IPS-20b (cell line): ENCODE measurements at regions not wholly inside any gene's neighbourhood (a gene's known extent, or its start where the extent isn't known, plus 50 kb on each side); places are given as distances from the start of the nearest gene placed in this dataset.

ENCODE experiments used
- H3K27ac ChIP-seq: one replicate; pipeline ENCODE4 v1.5.1; 2013; ENCODE audit warnings: low read length
- H3K27me3 ChIP-seq: 2 replicates; pipeline ENCODE4 v1.6.1; 2013; ENCODE audit warnings: mild to moderate bottlenecking, low read length, inconsistent platforms; ENCODE audit not compliant: insufficient read depth
- H3K36me3 ChIP-seq: 2 replicates; pipeline ENCODE4 v1.6.1; 2013; ENCODE audit warnings: low read depth, mild to moderate bottlenecking, inconsistent platforms, low read length, moderate library complexity; ENCODE audit not compliant: insufficient read depth
- H3K4me1 ChIP-seq: 2 replicates; pipeline ENCODE4 v1.6.1; 2013; ENCODE audit warnings: mild to moderate bottlenecking, control low read depth, inconsistent platforms, low read length, moderate library complexity; ENCODE audit not compliant: insufficient read depth
- H3K4me3 ChIP-seq: 2 replicates; pipeline ENCODE4 v1.5.1; 2013; ENCODE audit warnings: mild to moderate bottlenecking, low read length, inconsistent platforms
- H3K9ac ChIP-seq: 2 replicates; pipeline ENCODE4 v1.6.1; 2013; ENCODE audit warnings: low read depth, mild to moderate bottlenecking, inconsistent platforms, low read length, moderate library complexity
- H3K9me3 ChIP-seq: 2 replicates; pipeline ENCODE4 v1.6.1; 2013; ENCODE audit warnings: mild to moderate bottlenecking, low read depth, low read length, inconsistent platforms; ENCODE audit not compliant: insufficient read depth

DNA sequence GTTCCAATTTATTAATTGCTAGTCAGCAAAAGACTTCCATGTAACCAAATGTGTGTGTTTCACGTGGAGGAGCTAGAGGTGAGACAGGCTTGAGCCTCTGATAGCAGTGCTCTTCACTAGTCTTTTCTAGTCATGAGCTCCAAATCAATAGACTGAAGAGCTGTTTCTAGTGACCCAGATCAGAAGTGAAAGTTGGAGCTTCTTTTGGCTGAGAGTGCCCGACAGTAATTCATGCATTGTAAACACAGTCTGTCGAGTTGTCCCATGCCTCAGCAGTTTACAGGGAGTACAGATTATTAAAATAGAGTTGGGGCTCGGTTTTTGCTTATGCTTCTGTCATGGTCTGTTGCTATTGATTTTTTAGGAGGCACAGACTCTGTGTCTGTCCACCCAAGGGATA lies 793.1 kb downstream of the DTWD2 start:
- no peaks in the 10 kb centered on the region for H3K9me3 ChIP-seq
- H3K27me3 ChIP-seq = no peaks in the 10 kb centered on the region
- no peak overlapping the region for H3K27ac ChIP-seq
- H3K9ac ChIP-seq = no peak overlapping the region
- H3K36me3 ChIP-seq = no peaks in the 10 kb centered on the region
- no peak overlapping the region for H3K4me3 ChIP-seq
- H3K4me1 ChIP-seq = peaks cover 21% of the 10 kb centered on the region

DNA sequence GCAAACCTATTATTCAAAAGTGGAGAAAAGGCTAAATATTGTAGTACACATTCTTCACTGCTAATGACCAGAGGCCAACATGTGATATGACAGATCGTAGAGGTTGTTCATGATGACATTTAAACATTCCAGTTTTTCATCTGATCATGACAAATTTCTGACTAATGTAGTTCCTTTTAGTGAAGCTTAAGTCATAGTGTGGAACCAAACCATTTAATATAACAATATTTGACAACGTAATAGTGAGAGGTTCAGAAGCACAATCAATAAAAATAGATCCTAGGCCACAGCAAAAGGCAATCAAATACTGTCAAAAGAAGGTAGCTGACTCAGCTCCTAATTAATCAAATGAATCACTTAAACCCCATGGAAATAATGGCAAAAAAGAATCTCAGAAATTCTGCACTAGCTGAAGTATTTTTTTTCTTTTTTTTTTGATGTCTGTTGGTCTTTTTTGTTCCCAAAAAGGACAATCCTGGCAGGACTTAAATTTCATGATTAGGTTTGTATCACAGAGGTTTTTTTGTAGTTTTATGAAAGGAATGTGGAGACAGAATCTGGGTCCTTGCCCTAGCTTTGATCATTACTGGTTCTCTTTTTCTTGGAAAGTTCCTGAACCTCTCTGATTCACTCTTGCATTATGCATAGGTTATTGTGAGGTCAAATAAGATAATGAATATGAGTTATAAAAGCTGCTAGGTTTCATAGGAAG lies 795.0 kb downstream of the DTWD2 start:
- Histone ChIP-seq H3K4me1 (peaks cover 10% of the 10 kb centered on the region), H3K27ac (no peak overlapping the region), H3K4me3 (no peak overlapping the region), H3K27me3 (no peaks in the 10 kb centered on the region), H3K36me3 (no peaks in the 10 kb centered on the region), H3K9me3 (no peaks in the 10 kb centered on the region), H3K9ac (no peak overlapping the region)

DNA sequence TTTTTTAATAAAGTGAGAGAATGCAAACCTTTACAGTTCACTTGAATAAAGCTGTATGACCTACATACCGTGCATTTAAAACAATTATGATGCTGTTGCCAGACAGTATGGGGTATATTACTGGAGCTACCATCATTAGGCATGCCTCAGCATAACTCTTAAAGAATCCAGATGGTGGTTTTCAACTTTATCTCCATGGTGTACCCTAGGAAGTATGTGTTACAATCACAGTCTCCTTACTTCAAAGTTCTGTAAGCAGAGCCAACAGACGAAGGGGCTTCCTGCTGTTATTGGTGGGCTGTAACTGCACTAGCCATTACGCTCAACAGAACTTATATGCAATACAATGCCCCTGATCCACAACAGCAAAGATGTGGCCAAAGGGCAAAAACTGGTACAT lies 803.3 kb downstream of the DTWD2 start:
- no peak overlapping the region for H3K9ac ChIP-seq
- H3K27ac ChIP-seq = no peak overlapping the region
- peaks cover 5% of the 10 kb centered on the region; the same call in 1 of the 2 replicates for H3K4me1 ChIP-seq
- H3K9me3 ChIP-seq = no peaks in the 10 kb centered on the region
- H3K27me3 ChIP-seq = no peaks in the 10 kb centered on the region
- H3K36me3 ChIP-seq = no peaks in the 10 kb centered on the region
- no peak overlapping the region for H3K4me3 ChIP-seq

DNA sequence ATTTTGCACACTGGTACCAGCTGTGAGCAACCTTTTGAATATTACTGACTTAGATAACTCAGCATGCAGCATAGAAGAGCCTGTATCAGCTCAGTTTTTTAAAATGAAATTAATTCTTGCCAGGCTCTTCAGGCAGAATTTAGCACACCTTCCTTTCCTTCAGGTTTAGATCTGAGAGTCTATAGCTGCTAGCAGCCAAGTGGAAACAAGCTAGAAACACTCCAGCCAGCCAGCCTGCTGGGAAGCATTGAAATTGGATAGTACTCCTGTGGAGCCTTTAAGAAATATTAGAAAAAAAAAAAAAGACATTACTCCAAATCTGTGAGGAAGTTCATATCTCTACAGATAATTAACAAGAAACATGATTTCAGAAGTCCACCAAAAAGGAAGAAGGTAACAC lies 812.2 kb downstream of the DTWD2 start:
- no peak overlapping the region for H3K27ac ChIP-seq

DNA sequence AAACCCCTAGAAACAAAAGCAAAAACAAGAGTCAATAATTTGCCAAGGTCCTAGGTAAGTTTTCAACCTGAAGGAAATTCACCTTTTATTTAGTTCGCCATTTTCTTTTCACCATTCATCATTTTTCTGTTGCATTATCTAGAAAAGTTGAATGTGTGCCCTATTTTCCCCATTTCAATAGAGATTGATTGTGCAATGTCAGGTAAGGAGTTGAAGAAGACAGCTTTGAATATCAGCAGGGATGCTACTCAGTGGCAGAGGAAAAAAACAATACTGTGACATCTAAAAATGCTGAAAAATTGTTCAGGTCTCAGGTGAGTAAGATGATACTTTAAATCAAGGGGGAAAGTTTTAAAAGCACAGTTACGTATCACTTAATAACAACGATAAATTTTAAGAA lies 813.7 kb downstream of the DTWD2 start:
- Histone ChIP-seq H3K4me1 (peaks cover 4% of the 10 kb centered on the region; the same call in 1 of the 2 replicates), H3K9me3 (no peaks in the 10 kb centered on the region), H3K27ac (no peak overlapping the region), H3K9ac (no peak overlapping the region), H3K36me3 (no peaks in the 10 kb centered on the region), H3K27me3 (no peaks in the 10 kb centered on the region), H3K4me3 (no peak overlapping the region)

More for the DNA sequence above, 812.2 kb downstream of the DTWD2 start:
- Histone ChIP-seq H3K36me3 (no peaks in the 10 kb centered on the region), H3K9me3 (no peaks in the 10 kb centered on the region), H3K4me1 (peaks cover 4% of the 10 kb centered on the region; the same call in 1 of the 2 replicates), H3K4me3 (no peak overlapping the region), H3K9ac (no peak overlapping the region), H3K27me3 (no peaks in the 10 kb centered on the region)

DNA sequence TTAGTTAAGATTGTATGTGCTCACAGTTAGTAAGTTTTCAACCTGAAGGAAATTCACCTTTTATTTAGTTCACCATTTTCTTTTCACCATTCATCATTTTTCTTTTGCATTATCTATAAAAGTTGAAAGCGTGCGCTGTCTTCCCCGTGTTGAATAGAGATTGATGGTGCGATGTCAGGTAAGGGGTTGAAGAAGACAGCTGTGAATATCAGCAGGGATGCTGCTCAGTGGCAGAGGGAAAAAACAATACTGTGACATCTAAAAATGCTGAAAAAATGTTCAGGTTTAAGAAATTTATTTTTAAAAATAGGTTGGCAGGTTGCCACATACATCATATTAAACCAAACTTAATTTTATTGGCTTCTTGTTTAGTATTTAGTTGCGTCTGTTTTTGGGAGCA lies 815.0 kb downstream of the DTWD2 start:
- Histone ChIP-seq H3K9ac (no peak overlapping the region), H3K27me3 (no peaks in the 10 kb centered on the region), H3K4me1 (peaks cover 4% of the 10 kb centered on the region; the same call in 1 of the 2 replicates), H3K36me3 (no peaks in the 10 kb centered on the region), H3K9me3 (no peaks in the 10 kb centered on the region), H3K27ac (no peak overlapping the region), H3K4me3 (no peak overlapping the region)

DNA sequence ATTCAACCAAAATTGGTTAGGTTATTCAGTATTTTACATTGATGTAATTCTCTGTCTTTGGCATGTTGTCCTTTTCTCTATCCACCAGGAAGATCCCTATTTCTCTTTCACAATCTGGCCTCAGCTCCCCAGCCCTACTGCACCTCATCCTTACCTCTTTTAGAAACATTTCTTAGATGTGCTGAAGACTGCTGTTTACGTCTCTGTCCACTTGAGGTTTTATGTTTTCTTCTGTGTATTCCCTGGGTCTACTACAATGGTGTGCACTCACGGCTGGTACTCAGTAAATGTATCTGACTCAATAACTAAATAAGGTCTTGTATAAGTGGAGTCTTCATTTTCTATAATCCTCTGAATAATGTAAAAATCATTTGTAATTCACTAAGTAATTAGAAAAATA lies 822.7 kb downstream of the DTWD2 start:
- H3K9me3 ChIP-seq = no peaks in the 10 kb centered on the region
- H3K27me3 ChIP-seq = no peaks in the 10 kb centered on the region
- H3K4me3 ChIP-seq = no peak overlapping the region
- no peaks in the 10 kb centered on the region; the same call in 1 of the 2 replicates for H3K4me1 ChIP-seq
- H3K27ac ChIP-seq = no peak overlapping the region
- no peaks in the 10 kb centered on the region for H3K36me3 ChIP-seq
- no peak overlapping the region for H3K9ac ChIP-seq

DNA sequence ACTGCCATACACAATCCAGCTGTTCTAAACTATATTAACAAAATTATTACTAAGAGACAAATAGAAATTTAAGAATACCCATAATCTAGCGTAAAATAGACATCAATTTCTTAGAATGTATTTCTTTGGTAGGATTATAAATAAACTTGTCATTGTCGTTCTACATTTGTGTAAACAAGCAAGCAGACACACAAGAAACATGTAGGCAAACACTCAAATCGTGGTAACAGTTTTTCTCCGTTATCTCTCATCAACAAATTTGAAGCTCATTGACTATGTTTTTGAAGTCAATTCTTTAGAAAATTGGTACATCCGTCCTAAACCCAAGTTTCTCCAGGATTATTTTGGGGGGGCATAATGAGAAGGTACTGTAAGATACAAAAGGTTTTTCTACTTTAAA lies 832.2 kb downstream of the DTWD2 start:
- Histone ChIP-seq H3K27me3 (no peaks in the 10 kb centered on the region), H3K9me3 (no peaks in the 10 kb centered on the region), H3K27ac (no peak overlapping the region), H3K36me3 (no peaks in the 10 kb centered on the region), H3K9ac (no peak overlapping the region), H3K4me1 (no peaks in the 10 kb centered on the region), H3K4me3 (no peak overlapping the region)

DNA sequence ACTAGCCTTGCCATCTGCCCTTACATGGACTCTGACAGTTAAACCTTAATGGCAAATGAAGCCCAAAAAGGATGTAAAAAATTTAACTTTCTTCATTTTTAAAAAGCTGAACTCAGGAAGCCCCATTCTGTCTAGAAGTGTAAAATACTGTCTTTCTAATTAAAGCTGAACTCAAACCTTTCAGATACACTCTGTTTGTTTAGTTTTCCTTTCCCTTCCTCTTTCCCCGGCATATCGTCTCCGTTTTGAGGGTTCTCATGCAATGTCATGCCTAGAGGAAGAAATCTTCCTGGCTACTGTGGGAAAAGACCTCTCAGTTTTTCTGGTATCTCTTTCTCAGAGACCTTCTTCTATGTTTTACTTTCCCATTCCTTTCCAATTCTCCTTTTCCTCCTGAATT lies 841.5 kb downstream of the DTWD2 start:
- no peak overlapping the region for H3K4me3 ChIP-seq
- no peak overlapping the region for H3K27ac ChIP-seq
- no peaks in the 10 kb centered on the region for H3K9me3 ChIP-seq
- no peaks in the 10 kb centered on the region for H3K27me3 ChIP-seq
- no peaks in the 10 kb centered on the region for H3K36me3 ChIP-seq
- H3K4me1 ChIP-seq = no peaks in the 10 kb centered on the region
- H3K9ac ChIP-seq = no peak overlapping the region

DNA sequence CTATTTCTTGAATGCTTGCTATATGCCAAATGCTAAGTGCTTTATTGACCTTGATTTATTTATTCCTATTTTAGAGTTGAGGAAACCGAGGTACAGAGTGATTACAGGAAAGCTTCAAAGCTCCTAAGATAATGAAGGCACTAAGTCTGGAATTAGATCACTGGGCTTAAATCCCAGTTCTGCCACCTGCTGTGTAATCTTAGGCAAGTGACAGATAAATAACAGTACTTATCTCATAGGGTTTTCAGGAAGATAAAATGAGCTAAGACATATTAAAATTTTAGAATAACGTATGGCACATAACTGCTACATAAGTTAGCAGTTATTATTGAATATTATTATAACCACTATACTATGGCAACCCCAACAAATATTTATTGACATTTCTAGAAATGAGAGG lies 843.8 kb downstream of the DTWD2 start:
- no peaks in the 10 kb centered on the region for H3K4me1 ChIP-seq
- no peaks in the 10 kb centered on the region for H3K9me3 ChIP-seq
- no peak overlapping the region for H3K9ac ChIP-seq
- no peaks in the 10 kb centered on the region for H3K36me3 ChIP-seq
- H3K4me3 ChIP-seq = no peak overlapping the region
- no peak overlapping the region for H3K27ac ChIP-seq
- no peaks in the 10 kb centered on the region for H3K27me3 ChIP-seq

DNA sequence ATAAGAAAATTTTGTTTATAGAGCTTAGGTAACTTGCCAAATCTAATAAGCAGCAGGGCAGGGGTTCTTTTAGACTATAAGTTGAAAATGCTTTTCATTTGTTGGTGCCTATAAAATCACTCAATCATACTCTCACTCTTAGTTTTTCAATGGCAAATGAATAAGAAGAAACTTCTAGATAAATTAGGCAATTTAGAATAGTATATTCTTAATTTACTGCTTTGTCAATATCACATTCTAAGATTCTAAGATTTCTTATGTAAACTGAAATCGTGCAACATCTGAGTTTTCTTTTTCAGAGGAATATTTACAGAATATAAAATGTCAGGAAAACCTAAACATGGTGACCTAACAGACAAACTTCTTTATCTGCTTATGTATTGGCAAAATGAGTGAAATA lies 849.0 kb downstream of the DTWD2 start:
- H3K27me3 ChIP-seq = no peaks in the 10 kb centered on the region

DNA sequence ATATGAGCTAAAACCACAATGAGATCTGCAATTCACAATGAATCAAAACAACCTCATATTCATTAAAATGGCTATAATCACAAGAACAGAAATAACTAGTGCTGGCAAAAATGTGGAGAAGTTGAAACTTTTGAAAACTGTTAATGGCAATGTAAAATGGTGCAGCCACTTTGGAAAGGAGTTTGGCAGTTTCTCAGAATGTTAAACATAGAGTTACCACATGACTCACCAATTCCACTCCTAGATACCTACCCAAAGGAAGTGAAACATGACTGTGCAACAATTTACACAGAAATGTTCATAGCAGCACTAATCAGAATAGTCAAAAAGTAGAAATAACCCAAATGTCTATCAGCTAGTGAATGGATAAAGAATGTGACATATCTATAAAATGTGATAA lies 862.2 kb downstream of the DTWD2 start:
- Histone ChIP-seq H3K9ac (no peak overlapping the region), H3K9me3 (no peaks in the 10 kb centered on the region), H3K27ac (no peak overlapping the region), H3K36me3 (no peaks in the 10 kb centered on the region), H3K4me1 (no peaks in the 10 kb centered on the region), H3K4me3 (no peak overlapping the region), H3K27me3 (no peaks in the 10 kb centered on the region)

More for the DNA sequence above, 849.0 kb downstream of the DTWD2 start:
- Histone ChIP-seq H3K9ac (no peak overlapping the region), H3K36me3 (no peaks in the 10 kb centered on the region), H3K4me1 (no peaks in the 10 kb centered on the region), H3K4me3 (no peak overlapping the region), H3K9me3 (no peaks in the 10 kb centered on the region), H3K27ac (no peak overlapping the region)
